Sciatic nerve (tissue), 2 donors: ENCODE measurements at regions not wholly inside any gene's neighbourhood (a gene's known extent, or its start where the extent isn't known, plus 50 kb on each side); places are given as distances from the start of the nearest gene placed in this dataset.

Experiments
- ATAC-seq: fragments of 200-7000 bp; cut with Tn5 transposase; one replicate; pipeline ENCODE4 v1.9.1; 2020; ENCODE audit warnings: mild to moderate bottlenecking, moderate library complexity
- DNase-seq: peaks from one replicate; pipeline ENCODE4 v3.0.0-alpha.2; 2020; ENCODE audit warnings: low spot score
- intact Hi-C: fragments of 100-400 bp; cut with DNase I; formaldehyde crosslinking; loops from one replicate; pipeline ENCODE4 v1.14.2; 2022
- donor health status: DM: no; HTN: no; CAD: no.
- donor health status: DM: no; HTN: no; CAD: no.

DNA sequence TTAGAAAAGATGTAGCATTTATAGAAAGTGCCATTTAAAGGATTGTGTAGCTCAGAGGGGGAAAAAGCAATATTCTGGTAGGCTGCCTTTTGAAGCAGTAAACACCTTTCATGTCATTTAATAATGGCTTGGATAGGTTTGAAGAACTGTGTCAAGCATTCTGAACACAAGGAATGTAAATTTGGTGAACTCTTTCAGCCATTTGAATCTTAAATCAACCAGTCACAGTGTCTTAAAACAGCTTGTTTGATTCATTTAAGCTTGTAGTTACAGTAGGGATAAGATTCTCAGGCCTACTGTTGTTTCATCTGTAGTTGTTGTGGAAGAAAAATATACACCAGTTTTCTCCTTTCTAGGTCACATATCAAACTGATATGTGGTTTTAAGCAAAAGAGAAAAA lies 299.4 kb upstream of the NOVA1 start:
- intact Hi-C loops, result no loop called here
- DNase-seq, result no peak
- no peak for ATAC-seq

DNA sequence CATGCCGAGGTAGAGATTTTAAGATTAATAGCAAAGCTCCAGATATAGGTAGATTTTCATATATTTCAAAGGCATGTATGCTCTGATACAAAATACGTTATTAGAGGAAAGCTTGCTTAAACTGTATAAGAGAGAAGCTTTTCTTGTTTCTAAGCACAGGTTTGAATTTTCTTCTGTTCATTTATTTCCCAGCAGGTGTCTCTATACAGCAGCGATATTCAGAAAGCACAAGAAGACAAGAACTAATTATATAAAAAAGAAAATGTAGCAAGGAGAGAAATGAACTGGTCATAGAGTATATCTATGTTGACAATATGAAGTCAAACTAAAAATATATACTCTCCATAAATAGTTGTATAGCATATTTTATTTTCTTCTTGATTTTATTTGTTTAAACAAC lies 307.4 kb upstream of the NOVA1 start:
- ATAC-seq (peak; percentile 52), DNase-seq (no peak)
- intact Hi-C loops, result no loop called here

DNA sequence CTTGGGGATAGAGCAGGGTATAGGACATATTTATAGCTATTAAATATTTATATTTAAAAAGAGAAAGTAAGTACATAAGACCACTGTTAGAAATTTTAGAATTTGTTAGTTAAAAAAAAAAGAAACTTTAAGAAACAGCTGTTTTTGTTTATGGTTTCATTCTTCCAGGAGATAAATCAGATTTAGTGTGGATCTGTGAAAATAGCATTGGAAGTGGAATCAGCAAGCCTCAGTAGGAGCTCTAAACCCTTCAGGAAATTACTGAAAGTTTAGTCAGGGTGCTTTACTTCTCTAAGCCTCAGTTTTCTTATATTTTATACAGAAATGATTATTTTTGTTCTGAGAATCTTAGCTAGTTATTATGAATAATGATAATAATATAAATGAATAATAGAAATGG lies 316.0 kb upstream of the NOVA1 start:
- no peak for ATAC-seq
- no peak for DNase-seq
- intact Hi-C loops, result no loop called here

DNA sequence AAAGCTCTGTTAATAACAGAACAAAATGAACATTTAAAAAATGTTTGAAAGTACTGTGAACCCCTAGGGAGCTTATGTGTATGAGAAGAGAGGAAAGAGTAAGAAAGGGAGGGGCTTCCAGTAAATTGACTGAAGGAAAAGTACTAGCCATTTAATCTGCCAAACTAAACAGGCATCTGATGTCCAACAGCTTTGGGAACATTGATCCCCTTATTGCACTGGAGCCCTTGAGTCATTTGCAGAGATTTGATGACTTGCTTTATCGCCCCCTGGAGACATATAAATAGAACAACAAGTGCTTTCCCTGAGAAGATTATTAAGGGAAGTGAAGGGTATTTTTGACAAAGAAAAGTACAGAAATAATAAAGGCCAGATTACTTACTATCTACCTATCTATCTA lies 319.3 kb upstream of the NOVA1 start:
- DNase-seq, result no peak
- intact Hi-C loops, result no loop called here
- peak; percentile 98 for ATAC-seq

DNA sequence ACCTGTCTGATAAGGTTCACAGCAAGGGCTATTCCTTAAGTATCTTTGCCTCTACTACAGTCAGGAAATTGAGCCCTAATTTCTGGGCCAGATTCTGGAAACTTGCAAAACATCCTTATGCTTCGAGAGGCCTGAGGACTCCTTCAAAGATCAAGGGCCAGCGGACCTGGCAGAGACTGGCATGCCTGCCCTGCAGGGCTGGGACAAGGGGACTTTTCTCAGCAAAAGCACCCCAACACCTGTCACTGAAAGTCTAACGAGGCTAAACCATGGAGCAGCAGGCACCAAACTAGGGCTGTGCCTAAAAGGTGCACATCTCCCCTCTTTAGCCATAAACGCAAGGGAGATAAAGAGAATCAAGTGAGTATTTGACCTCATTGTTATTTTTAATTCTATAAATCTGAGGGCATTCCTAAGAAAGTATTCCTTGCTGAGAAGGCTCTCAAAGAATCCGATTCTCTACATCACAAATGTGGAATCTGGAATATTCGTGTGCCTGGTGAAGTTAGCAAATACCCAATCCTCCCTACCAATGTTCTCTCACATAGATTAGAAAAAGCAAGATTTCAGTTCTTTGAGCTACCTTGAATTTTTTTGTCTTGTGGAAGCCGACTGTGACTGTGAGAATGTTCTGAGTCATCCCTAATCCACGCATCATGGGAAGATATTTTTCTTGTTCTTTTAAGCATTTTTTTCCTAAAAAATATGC lies 328.2 kb upstream of the NOVA1 start:
- no peak for ATAC-seq
- intact Hi-C loops, result no loop called here

DNA sequence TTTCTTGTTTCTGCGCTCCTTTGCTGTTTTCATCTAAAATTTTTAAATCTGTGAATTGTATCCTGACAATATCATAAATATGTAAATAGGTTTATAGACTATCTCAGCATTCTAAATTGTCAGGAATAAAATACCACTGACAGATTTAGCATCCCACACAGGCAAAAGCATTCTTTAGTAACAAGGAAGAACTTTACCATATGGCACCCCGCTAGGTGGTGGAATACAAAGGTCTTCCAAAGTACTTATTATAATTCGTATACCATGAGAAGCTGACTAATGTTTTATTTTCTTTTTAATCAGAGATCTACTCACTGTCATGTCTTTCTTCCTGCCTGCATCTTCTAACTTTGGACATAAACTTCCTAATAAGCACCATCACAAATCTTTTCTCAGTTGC lies 328.8 kb upstream of the NOVA1 start:
- intact Hi-C loops, result no loop called here
- DNase-seq, result no peak
- no peak for ATAC-seq

More for the DNA sequence above, 328.2 kb upstream of the NOVA1 start:
- no peak for DNase-seq

DNA sequence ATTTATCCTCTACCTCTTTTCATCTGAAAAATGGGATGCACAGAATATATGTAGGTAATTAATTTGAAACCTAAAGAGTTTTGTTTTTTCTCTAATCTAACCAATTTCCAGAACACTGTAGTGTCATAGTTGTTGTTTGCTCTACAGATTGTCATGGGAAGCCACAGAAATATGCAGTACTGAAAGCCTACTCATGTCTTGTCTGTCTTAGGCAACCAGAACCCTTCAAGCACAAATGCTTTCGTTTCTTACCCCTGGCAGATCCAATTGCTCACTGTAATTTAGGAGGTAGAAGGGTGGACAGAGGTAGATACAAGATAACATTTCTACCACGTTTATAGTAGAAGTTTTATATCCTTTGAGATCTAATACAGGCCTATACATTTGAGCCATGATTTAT lies 330.2 kb upstream of the NOVA1 start:
- intact Hi-C loops, result no loop called here
- DNase-seq, result no peak
- no peak for ATAC-seq

DNA sequence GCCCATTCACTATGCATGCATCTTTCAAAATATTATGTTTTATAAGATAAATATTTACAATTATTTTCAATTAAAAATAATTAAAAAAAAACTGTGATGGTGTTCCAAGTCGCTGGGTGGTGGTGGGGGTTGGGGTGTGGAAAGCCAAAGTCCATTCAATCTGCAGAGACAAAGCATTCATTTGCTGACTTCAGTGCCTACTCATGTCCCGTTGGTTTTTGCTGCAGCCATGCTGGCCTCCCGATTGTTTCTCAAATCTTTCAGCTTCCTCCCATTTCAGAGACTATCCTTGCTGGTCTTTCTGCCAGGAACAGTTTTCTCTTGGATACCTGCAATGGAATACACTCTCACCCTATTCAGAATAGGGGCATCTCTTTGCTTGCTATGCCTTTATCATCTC lies 331.5 kb upstream of the NOVA1 start:
- intact Hi-C loops, result no loop called here
- ATAC-seq (no peak), DNase-seq (no peak)

DNA sequence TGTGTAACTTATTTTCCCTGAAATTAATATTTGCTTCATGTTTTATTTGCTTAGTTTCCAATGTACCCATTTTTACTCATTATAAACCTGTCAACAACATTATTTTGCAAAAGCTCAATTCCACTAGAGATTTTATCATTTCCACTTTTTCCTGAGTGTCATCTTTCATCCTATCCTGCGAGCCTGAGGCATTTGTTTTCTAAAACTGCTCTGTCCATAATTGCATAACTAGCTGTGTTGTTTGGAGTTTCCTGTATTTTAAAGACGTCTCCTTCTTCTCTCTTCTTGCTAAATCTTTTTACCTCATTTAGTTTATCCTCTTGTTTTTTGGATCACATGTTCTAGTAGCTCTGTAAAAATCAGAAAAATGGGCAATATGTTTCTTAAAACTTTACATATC lies 332.7 kb upstream of the NOVA1 start:
- ATAC-seq (no peak), DNase-seq (no peak)
- intact Hi-C loops, result no loop called here

DNA sequence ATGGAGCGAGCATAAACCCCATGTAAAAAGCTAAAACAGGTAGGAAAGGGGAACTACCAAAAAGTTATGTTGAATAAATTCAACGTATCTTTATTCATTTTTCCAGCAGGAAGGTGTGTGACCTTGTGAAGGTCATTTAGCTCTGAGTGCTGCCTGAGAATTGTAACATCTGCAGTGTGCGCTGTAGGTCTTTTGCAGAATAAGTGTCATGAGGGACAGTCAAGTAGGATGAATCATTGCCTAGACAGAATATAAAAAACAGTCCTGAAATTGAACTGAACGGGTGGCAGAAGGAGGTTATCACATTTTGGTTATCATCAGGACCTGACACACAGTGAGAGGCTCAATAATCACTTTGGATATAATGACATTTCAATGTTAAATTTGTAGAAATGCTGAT lies 334.8 kb upstream of the NOVA1 start:
- ATAC-seq (no peak), DNase-seq (no peak)
- intact Hi-C loops, result no loop called here

DNA sequence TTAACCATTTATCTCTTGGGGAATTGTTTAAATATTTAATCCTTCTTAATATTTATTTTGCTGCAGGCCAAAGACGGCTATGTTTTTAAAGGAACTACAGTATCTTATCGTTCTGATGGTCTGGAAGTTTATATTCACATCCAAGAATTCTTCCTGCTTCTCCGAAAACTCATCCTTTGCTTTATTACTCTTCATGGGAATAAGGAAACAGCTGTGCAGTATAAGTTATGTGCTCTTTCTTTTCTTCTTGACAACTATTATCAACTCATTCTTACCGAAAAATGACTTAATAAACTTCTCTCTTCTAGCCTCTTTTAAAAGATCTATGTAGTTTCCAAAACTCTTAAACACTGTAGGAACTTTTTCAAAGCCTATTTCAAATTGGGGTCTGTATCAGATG lies 335.6 kb upstream of the NOVA1 start:
- intact Hi-C loops, result no loop called here
- DNase-seq (no peak), ATAC-seq (no peak)

DNA sequence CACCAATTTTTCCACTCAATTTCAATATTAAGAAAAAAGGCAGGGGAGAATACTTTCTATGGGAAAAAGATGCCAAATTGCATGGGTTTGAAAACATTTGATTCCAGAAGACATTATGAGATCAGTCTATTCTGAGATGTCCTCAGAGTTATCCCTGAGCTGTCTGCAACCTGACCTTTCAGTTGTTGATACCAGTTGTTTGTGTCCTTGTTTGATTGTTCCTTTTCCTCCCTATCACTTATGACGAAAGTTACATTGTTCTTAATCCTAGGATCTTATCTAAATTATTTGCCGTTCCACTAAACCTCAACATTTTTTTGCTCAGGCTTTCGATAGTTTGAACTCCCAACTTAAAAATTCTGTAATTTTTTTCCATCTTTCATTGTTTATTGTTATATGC lies 336.3 kb upstream of the NOVA1 start:
- ATAC-seq, result no peak
- intact Hi-C loops, result no loop called here
- no peak for DNase-seq

DNA sequence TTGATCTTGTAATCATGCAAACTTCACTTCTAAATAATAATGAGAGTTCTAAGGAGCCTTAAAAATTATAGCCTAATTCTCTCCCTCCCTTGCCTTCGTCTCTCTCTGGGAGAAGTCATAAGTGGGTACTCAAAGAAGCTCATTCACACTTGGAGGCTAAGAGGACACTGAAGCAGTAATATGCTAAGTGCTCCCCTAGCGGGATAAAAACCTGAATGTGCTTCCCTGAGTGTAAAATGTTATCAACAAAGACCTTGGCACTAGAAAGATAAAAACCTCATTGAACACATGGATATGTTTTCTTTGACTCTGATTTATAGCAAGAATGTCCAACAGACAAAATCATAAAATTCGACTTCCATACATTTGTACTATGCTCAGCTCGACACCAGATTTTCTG lies 337.9 kb upstream of the NOVA1 start:
- intact Hi-C loops, result no loop called here
- DNase-seq (no peak), ATAC-seq (no peak)

DNA sequence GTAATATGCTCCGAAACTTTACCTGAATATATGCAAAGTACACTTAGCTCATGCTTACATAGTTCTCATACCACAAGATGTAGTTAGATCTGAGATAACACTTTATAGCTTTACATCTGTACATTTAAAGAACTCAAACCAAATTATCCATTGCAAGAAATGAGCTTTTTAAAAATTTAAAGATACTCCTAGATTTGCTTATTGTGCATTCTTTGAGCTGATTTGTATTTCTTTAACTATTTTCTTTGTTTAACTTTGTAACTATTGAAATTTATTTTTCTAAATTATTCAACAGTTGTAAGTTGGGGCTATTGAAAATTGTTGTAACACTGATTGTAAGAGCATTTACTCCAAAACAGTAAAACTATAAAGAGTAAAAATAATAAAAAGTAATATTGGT lies 340.2 kb upstream of the NOVA1 start:
- intact Hi-C loops, result no loop called here
- DNase-seq (no peak), ATAC-seq (no peak)

DNA sequence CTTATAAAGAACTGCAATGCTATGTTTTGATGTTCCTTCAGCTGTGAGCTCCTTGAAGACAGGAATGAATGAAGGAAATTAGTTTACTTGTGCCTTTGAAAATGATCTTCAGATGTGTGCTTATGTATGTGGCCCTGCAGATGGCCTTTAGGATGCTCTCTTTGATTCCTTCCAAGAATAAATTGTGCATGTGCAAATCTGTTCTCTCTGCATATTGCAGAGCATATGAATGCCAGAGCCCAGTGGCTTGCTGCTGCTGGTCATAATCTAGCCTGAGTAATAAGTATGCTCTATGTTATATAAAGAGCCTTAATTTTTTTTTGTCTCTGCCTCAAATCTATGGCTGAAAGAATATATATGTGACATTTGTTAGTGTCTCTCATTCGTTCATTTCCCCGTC lies 341.9 kb upstream of the NOVA1 start:
- intact Hi-C loops, result no loop called here
- ATAC-seq (no peak), DNase-seq (no peak)

DNA sequence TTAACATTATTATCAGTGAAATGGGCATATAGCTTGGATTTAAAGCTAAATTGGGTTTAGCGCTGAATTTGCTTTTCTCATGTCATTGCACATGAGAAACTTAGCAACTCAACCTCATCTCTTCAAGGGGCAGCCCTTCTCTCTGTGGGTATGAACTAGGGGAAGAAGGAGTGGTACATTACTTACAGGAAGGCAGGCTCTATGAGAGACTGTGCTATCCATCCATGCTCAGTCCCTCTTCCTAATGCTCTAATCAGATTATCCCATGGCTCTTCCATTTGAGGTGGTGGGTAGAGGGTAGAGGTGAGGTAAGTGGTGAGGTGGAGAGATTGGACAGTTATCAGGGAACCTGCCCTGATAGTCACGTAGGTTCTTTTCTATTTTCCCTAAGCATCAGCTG lies 343.7 kb upstream of the NOVA1 start:
- no peak for ATAC-seq
- DNase-seq, result no peak
- intact Hi-C loops, result no loop called here

DNA sequence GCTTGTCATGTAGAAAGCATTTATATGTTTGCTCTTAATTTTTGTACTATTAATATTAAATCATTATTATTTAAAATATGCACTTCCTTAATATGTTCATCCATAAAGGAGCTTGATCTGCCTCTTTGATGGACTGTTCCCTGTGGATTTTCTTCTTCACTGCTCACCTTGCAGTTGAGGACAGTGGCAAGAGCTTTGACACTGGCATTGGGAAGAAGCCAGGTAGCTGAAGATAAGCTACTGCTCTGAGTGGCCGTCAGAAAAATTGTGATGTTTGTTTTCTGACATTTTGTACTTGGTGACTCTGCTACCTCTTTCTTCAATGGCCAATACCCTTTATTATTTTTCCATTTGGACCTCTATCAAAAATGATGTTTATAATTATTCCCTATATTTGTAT lies 349.4 kb upstream of the NOVA1 start:
- no peak for ATAC-seq
- DNase-seq, result no peak
- intact Hi-C loops, result no loop called here

DNA sequence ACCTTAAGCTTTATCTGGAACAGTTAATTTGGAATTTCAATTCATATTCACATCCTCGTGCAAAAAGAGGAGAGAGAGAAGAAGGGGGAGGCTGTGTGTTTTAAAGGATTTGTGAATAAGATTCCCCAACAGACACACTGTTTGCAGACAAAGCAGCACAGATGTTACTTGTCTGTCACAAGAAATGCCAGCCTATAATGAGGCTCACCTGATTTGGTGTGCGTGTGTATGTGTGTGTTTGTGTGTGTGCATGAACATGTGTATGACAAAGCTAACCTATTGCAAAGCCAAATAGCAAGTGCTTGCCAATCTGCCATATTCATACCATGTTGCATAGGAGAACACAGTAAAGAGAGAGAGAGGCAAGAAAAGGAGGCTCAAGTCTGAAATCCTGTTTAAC lies 361.6 kb upstream of the NOVA1 start:
- DNase-seq, result no peak
- intact Hi-C loops, result no loop called here
- ATAC-seq, result no peak

DNA sequence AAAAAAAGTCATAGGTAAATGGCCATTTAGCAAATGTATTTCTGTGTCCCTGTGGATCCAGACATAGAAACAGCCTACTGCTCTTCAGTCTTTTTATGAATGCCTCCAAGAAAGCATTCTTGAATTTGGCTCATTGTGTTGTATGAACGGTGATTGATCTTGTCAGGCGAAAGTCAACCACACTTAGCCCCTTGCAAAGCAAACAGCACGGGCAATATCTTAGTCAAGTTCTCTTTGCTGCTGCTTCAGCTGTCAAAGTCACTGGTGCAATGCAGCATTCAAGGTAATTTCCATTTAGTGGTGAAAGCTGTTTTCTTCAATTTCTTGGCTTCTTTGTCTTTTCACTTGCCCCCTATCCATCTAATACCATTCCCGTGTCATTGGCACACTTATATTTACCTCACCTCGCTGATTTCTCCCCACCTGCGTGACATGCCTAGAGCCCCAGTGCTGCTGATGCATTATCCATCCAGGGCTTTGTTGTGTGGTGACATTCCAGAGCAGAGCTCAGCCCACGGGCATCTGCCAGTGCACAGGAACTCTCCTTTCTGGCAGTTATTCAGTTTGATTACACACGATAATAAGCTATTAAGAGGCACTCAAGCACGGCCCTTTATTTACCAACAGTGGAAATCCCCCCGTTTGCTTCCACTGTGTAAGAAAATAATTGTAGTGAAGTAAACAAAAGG lies 362.3 kb upstream of the NOVA1 start:
- ATAC-seq (no peak), DNase-seq (no peak)
- intact Hi-C loops, result no loop called here

DNA sequence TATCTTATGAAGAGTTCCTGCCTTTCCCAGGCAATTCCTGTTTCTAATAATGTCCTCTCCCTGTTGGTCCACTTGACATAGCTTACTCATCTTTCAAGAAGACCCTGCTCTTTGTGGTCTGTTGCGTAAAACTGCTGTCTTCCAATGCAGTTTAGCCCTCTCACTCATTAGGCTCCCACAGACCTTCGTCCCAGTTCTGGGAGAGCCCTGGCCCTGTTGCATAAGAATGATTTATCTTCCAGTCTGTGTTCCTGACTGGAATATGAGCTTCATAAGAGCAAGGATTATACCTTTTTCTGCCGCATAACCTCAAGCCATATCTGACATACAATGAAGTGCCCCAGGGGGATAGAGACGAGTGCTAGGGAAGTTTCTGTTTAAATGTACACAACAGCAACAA lies 365.9 kb upstream of the NOVA1 start:
- DNase-seq, result peak; percentile 58
- intact Hi-C loops, result no loop called here
- peak; percentile 77 for ATAC-seq

DNA sequence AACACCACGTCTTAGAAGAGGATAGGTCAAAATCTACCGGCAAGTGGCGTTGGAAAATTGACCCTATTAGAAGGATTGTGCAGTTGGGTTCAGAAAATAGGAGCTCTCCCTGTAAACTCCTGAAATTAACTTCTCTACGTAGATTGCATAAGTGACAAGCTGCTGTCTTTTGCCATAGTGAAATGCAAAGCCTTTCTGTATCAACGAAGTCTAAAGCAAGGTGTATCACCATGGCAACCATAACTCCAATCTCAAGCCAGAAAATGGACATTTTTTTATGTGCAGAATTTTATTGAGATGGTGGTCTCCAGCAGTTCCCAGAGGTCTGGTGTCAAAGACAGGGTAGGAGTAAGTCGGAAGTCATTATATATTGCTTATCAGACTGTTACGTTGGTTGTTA lies 367.7 kb upstream of the NOVA1 start:
- no peak for ATAC-seq

More for the DNA sequence above, 367.7 kb upstream of the NOVA1 start:
- no peak for DNase-seq
- intact Hi-C loops, result no loop called here
